ENCODE measurements at regions not wholly inside any gene's neighbourhood (a gene's known extent, or its start where the extent isn't known, plus 50 kb on each side); places are given as distances from the start of the nearest gene placed in this dataset.

- intact Hi-C loops (cut with micrococcal nuclease) = no loop called here
- no peak overlapping the region for H3K4me3 Mint-ChIP-seq (ENCODE audit: unreplicated experiment)
- no peak for DNase-seq (ENCODE audit: unreplicated experiment)
- BruUV-seq (replicated peaks) = no TSS peak
- POLR2A ChIA-PET = no interaction called here
- H3K4me1 Mint-ChIP-seq (ENCODE audit: insufficient read depth, unreplicated experiment) = no peaks in the 10 kb centered on the region
- no peak overlapping the region for H3K27ac Mint-ChIP-seq (ENCODE audit: low read depth, unreplicated experiment)
- CTCF ChIA-PET = no interaction called here
- no peak for TF ChIP-seq CTCF (IDR thresholded peaks at IDR 0.05; ENCODE audit: unreplicated experiment)
- H3K27me3 Mint-ChIP-seq (ENCODE audit: insufficient read depth, unreplicated experiment) = peaks cover 40% of the 10 kb centered on the region
- no peaks in the 10 kb centered on the region for H3K9me3 Mint-ChIP-seq (ENCODE audit: unreplicated experiment)
- H3K36me3 Mint-ChIP-seq (ENCODE audit: insufficient read depth, unreplicated experiment) = no peaks in the 10 kb centered on the region
Observed at GRCh38 chr6:62714112-62714511, 428.1 kb upstream of the KHDRBS2 start.

- H3K4me1 Mint-ChIP-seq (ENCODE audit: insufficient read depth, unreplicated experiment) = no peaks in the 10 kb centered on the region
- no peak overlapping the region for H3K27ac Mint-ChIP-seq (ENCODE audit: low read depth, unreplicated experiment)
- no TSS peak for BruUV-seq (replicated peaks)
- intact Hi-C loops (cut with micrococcal nuclease) = no loop called here
- peaks cover 34% of the 10 kb centered on the region for H3K27me3 Mint-ChIP-seq (ENCODE audit: insufficient read depth, unreplicated experiment)
- no peaks in the 10 kb centered on the region for H3K36me3 Mint-ChIP-seq (ENCODE audit: insufficient read depth, unreplicated experiment)
- H3K4me3 Mint-ChIP-seq (ENCODE audit: unreplicated experiment) = no peak overlapping the region
- no peak for TF ChIP-seq CTCF (IDR thresholded peaks at IDR 0.05; ENCODE audit: unreplicated experiment)
- POLR2A ChIA-PET = no interaction called here
- no peak for DNase-seq (ENCODE audit: unreplicated experiment)
- CTCF ChIA-PET = no interaction called here
- no peaks in the 10 kb centered on the region for H3K9me3 Mint-ChIP-seq (ENCODE audit: unreplicated experiment)
Observed at GRCh38 chr6:62711750-62712149, 425.7 kb upstream of the KHDRBS2 start.

GRCh38 chr6:62707914-62708313, 421.9 kb upstream of the KHDRBS2 start:
- ChIA-PET POLR2A (no interaction called here), CTCF (no interaction called here)
- intact Hi-C loops (cut with micrococcal nuclease) = no loop called here
- no peaks in the 10 kb centered on the region for H3K36me3 Mint-ChIP-seq (ENCODE audit: insufficient read depth, unreplicated experiment)
- no peak for TF ChIP-seq CTCF (IDR thresholded peaks at IDR 0.05; ENCODE audit: unreplicated experiment)
- DNase-seq (ENCODE audit: unreplicated experiment) = no peak
- H3K4me3 Mint-ChIP-seq (ENCODE audit: unreplicated experiment) = no peak overlapping the region
- no peaks in the 10 kb centered on the region for H3K4me1 Mint-ChIP-seq (ENCODE audit: insufficient read depth, unreplicated experiment)
- no TSS peak for BruUV-seq (replicated peaks)
- peaks cover 23% of the 10 kb centered on the region for H3K27me3 Mint-ChIP-seq (ENCODE audit: insufficient read depth, unreplicated experiment)
- H3K27ac Mint-ChIP-seq (ENCODE audit: low read depth, unreplicated experiment) = no peak overlapping the region
- H3K9me3 Mint-ChIP-seq (ENCODE audit: unreplicated experiment) = no peaks in the 10 kb centered on the region

GRCh38 chr6:62707156-62707555, 421.1 kb upstream of the KHDRBS2 start:
- BruUV-seq (replicated peaks) = no TSS peak

More at GRCh38 chr6:62707156-62707555, 421.1 kb upstream of the KHDRBS2 start:
- TF ChIP-seq CTCF (IDR thresholded peaks at IDR 0.05; ENCODE audit: unreplicated experiment) = no peak
- Mint-ChIP-seq H3K9me3 (ENCODE audit: unreplicated experiment) (no peaks in the 10 kb centered on the region), H3K27ac (ENCODE audit: low read depth, unreplicated experiment) (no peak overlapping the region), H3K4me1 (ENCODE audit: insufficient read depth, unreplicated experiment) (no peaks in the 10 kb centered on the region), H3K36me3 (ENCODE audit: insufficient read depth, unreplicated experiment) (no peaks in the 10 kb centered on the region), H3K4me3 (ENCODE audit: unreplicated experiment) (no peak overlapping the region), H3K27me3 (ENCODE audit: insufficient read depth, unreplicated experiment) (peaks cover 19% of the 10 kb centered on the region)
- no peak for DNase-seq (ENCODE audit: unreplicated experiment)
- CTCF ChIA-PET = no interaction called here
- intact Hi-C loops (cut with micrococcal nuclease) = no loop called here
- POLR2A ChIA-PET = no interaction called here
